ENCODE measurements at regions not wholly inside any gene's neighbourhood (a gene's known extent, or its start where the extent isn't known, plus 50 kb on each side); places are given as distances from the start of the nearest gene placed in this dataset.

DNA sequence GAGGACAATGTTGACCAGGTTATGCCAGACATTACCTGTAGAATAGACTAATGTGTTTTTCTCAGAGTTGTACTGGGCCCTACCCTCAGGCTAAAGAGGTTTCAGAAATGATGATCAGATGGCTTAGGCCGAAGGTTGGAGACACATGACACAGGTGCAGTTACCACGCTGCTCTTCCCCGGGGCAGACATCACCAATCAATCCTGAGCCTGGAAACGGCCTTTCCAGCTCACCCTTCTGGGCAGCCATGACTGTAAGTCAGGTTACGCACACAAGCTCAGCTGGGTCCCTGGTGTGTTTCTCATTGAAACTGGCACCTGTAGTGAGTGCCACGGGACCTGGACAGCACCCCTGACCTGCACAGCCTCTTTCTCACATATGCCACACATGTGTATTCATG, 299.3 kb downstream of the UQCRFS1 start:
- TF ChIP-seq, protein P1, sequence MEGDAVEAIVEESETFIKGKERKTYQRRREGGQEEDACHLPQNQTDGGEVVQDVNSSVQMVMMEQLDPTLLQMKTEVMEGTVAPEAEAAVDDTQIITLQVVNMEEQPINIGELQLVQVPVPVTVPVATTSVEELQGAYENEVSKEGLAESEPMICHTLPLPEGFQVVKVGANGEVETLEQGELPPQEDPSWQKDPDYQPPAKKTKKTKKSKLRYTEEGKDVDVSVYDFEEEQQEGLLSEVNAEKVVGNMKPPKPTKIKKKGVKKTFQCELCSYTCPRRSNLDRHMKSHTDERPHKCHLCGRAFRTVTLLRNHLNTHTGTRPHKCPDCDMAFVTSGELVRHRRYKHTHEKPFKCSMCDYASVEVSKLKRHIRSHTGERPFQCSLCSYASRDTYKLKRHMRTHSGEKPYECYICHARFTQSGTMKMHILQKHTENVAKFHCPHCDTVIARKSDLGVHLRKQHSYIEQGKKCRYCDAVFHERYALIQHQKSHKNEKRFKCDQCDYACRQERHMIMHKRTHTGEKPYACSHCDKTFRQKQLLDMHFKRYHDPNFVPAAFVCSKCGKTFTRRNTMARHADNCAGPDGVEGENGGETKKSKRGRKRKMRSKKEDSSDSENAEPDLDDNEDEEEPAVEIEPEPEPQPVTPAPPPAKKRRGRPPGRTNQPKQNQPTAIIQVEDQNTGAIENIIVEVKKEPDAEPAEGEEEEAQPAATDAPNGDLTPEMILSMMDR (IDR thresholded peaks at IDR 0.05), result no peak
- TF ChIP-seq POLR2AphosphoS5 (IDR thresholded peaks at IDR 0.05), result no peak
- TF ChIP-seq POLR2A (IDR thresholded peaks at IDR 0.05), result no peak

Measured in sigmoid colon (tissue), 4 donors.